ENCODE measurements at regions not wholly inside any gene's neighbourhood (a gene's known extent, or its start where the extent isn't known, plus 50 kb on each side); places are given as distances from the start of the nearest gene placed in this dataset.

DNA sequence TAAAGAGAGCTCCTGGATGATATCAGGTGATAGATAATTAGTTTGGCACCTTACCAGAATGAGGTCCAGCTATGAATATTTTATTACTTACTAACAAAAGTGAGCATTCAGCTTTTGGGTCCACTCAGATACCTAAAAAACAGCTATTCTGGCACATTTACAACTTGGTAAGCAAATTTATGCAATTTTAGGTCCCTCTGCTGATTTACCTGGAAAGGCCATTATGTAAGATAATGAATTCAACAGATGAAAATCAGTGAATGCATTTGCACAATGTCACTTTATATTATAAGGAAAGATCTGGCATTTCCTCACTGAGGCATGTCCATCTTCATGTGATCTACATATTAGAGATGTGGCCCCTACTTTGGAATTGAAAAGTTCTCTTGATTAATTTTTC, 517.0 kb downstream of the SPRY1 start:
- TF ChIP-seq, protein P1, sequence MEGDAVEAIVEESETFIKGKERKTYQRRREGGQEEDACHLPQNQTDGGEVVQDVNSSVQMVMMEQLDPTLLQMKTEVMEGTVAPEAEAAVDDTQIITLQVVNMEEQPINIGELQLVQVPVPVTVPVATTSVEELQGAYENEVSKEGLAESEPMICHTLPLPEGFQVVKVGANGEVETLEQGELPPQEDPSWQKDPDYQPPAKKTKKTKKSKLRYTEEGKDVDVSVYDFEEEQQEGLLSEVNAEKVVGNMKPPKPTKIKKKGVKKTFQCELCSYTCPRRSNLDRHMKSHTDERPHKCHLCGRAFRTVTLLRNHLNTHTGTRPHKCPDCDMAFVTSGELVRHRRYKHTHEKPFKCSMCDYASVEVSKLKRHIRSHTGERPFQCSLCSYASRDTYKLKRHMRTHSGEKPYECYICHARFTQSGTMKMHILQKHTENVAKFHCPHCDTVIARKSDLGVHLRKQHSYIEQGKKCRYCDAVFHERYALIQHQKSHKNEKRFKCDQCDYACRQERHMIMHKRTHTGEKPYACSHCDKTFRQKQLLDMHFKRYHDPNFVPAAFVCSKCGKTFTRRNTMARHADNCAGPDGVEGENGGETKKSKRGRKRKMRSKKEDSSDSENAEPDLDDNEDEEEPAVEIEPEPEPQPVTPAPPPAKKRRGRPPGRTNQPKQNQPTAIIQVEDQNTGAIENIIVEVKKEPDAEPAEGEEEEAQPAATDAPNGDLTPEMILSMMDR (conservative IDR thresholded peaks at IDR 0.05 in 1 of 2, IDR thresholded peaks at IDR 0.05 in 1 of 2; ENCODE audit: extremely low read depth in 1 of 2, insufficient read depth in 1 of 2, low read depth in 1 of 2, low read length in 2 of 2), result no peak
- TF ChIP-seq EZH2 (IDR thresholded peaks at IDR 0.05; ENCODE audit: borderline replicate concordance, low read length), result no peak
